ENCODE measurements at regions not wholly inside any gene's neighbourhood (a gene's known extent, or its start where the extent isn't known, plus 50 kb on each side); places are given as distances from the start of the nearest gene placed in this dataset.

GRCh38 chr9:89246840-89247239, 64.2 kb upstream of the CKS2 start:
- Histone ChIP-seq H3K36me3 (ENCODE audit: control insufficient read depth in 1 of 2, insufficient read depth in 2 of 2, low read depth in 1 of 2, low read length in 2 of 2) (no peaks in the 10 kb centered on the region), H3K14ac (ENCODE audit: low read length in 2 of 2) (no peak overlapping the region), H3K9ac (ENCODE audit: low read length) (no peak overlapping the region), H2AFZ (ENCODE audit: low read depth, low read length) (no peak overlapping the region), H3K79me1 (replicated peaks; ENCODE audit: low read length, poor library complexity, severe bottlenecking) (no peaks in the 10 kb centered on the region), H3K23ac (ENCODE audit: low read length in 2 of 2) (no peak overlapping the region), H2BK12ac (ENCODE audit: low read length in 2 of 2) (no peak overlapping the region), H3K4me1 (ENCODE audit: control insufficient read depth, insufficient read depth, low read depth, low read length) (no peaks in the 10 kb centered on the region), H3K27ac (ENCODE audit: low read length, poor library complexity, severe bottlenecking) (no peak overlapping the region), H4K91ac (ENCODE audit: low read length) (no peak overlapping the region), H3K4me2 (ENCODE audit: low read length, poor library complexity, severe bottlenecking) (no peak overlapping the region), H3K27me3 (ENCODE audit: control insufficient read depth in 1 of 2, insufficient read depth in 1 of 2, low read length in 2 of 2) (peaks cover 0 to 13% of the 10 kb centered on the region in 2 experiments), H3K18ac (ENCODE audit: low read depth in 1 of 2, low read length in 2 of 2) (no peak overlapping the region), H3K4me3 (ENCODE audit: insufficient read depth in 1 of 2, low read depth in 1 of 2, low read length in 2 of 2) (no peak overlapping the region), H2BK120ac (ENCODE audit: low read depth, low read length) (no peak overlapping the region), H2BK15ac (ENCODE audit: low read depth, poor library complexity, severe bottlenecking) (no peak overlapping the region), H2BK5ac (ENCODE audit: low read depth, low read length, poor library complexity, severe bottlenecking) (no peak overlapping the region), H3K4ac (ENCODE audit: low read depth in 1 of 2, low read length in 2 of 2) (no peak overlapping the region), H3K9me3 (ENCODE audit: control insufficient read depth, low read length) (peaks cover under 1% of the 10 kb centered on the region), H2AK5ac (ENCODE audit: low read length, severe bottlenecking) (no peak overlapping the region), H4K8ac (ENCODE audit: low read length) (no peak overlapping the region)
- no peak for DNase-seq
- WGBS, result 81% methylated on average over 4 of the region's 5 CpGs

GRCh38 chr9:89247431-89248353, 63.3 kb upstream of the CKS2 start:
- Histone ChIP-seq H3K79me1 (replicated peaks; ENCODE audit: low read length, poor library complexity, severe bottlenecking) (no peaks in the 10 kb centered on the region), H3K27ac (ENCODE audit: low read length, poor library complexity, severe bottlenecking) (no peak overlapping the region), H4K91ac (ENCODE audit: low read length) (no peak overlapping the region), H3K9me3 (ENCODE audit: control insufficient read depth, low read length) (peaks cover 8% of the 10 kb centered on the region), H4K8ac (ENCODE audit: low read length) (no peak overlapping the region), H2AFZ (ENCODE audit: low read depth, low read length) (no peak overlapping the region), H3K23ac (ENCODE audit: low read length in 2 of 2) (no peak overlapping the region), H3K18ac (ENCODE audit: low read depth in 1 of 2, low read length in 2 of 2) (no peak overlapping the region), H2BK5ac (ENCODE audit: low read depth, low read length, poor library complexity, severe bottlenecking) (no peak overlapping the region), H2BK15ac (ENCODE audit: low read depth, poor library complexity, severe bottlenecking) (no peak overlapping the region), H2BK12ac (ENCODE audit: low read length in 2 of 2) (no peak overlapping the region), H3K4ac (ENCODE audit: low read depth in 1 of 2, low read length in 2 of 2) (no peak overlapping the region), H2BK120ac (ENCODE audit: low read depth, low read length) (no peak overlapping the region), H3K27me3 (ENCODE audit: control insufficient read depth in 1 of 2, insufficient read depth in 1 of 2, low read length in 2 of 2) (peaks cover 0 to 13% of the 10 kb centered on the region in 2 experiments), H3K9ac (ENCODE audit: low read length) (no peak overlapping the region), H3K36me3 (ENCODE audit: control insufficient read depth in 1 of 2, insufficient read depth in 2 of 2, low read depth in 1 of 2, low read length in 2 of 2) (no peaks in the 10 kb centered on the region), H3K4me3 (ENCODE audit: insufficient read depth in 1 of 2, low read depth in 1 of 2, low read length in 2 of 2) (no peak overlapping the region), H3K14ac (ENCODE audit: low read length in 2 of 2) (no peak overlapping the region), H3K4me2 (ENCODE audit: low read length, poor library complexity, severe bottlenecking) (no peak overlapping the region), H3K4me1 (ENCODE audit: control insufficient read depth, insufficient read depth, low read depth, low read length) (no peaks in the 10 kb centered on the region), H2AK5ac (ENCODE audit: low read length, severe bottlenecking) (no peak overlapping the region)
- WGBS, result 48% methylated on average over 3 of the region's 4 CpGs
- peak; percentile 15 for DNase-seq

GRCh38 chr9:89249001-89249400, 62.0 kb upstream of the CKS2 start:
- DNase-seq, result no peak
- H2BK120ac ChIP-seq (ENCODE audit: low read depth, low read length), result no peak overlapping the region
- H3K4me3 ChIP-seq (ENCODE audit: insufficient read depth in 1 of 2, low read depth in 1 of 2, low read length in 2 of 2), result no peak overlapping the region
- no peaks in the 10 kb centered on the region for H3K36me3 ChIP-seq (ENCODE audit: control insufficient read depth in 1 of 2, insufficient read depth in 2 of 2, low read depth in 1 of 2, low read length in 2 of 2)
- H2BK12ac ChIP-seq (ENCODE audit: low read length in 2 of 2), result no peak overlapping the region
- H3K9me3 ChIP-seq (ENCODE audit: control insufficient read depth, low read length), result peaks cover 8% of the 10 kb centered on the region
- H3K4me2 ChIP-seq (ENCODE audit: low read length, poor library complexity, severe bottlenecking), result no peak overlapping the region
- no peak overlapping the region for H2AFZ ChIP-seq (ENCODE audit: low read depth, low read length)
- no peak overlapping the region for H3K4ac ChIP-seq (ENCODE audit: low read depth in 1 of 2, low read length in 2 of 2)
- no peak overlapping the region for H3K27ac ChIP-seq (ENCODE audit: low read length, poor library complexity, severe bottlenecking)
- H3K27me3 ChIP-seq (ENCODE audit: control insufficient read depth in 1 of 2, insufficient read depth in 1 of 2, low read length in 2 of 2), result peaks cover 0 to 7% of the 10 kb centered on the region in 2 experiments
- H3K23ac ChIP-seq (ENCODE audit: low read length in 2 of 2), result no peak overlapping the region
- no peaks in the 10 kb centered on the region for H3K79me1 ChIP-seq (replicated peaks; ENCODE audit: low read length, poor library complexity, severe bottlenecking)
- WGBS, result 99% methylated on average over 2 of the region's 3 CpGs
- H4K8ac ChIP-seq (ENCODE audit: low read length), result no peak overlapping the region
- H2BK15ac ChIP-seq (ENCODE audit: low read depth, poor library complexity, severe bottlenecking), result no peak overlapping the region
- peaks cover under 1% of the 10 kb centered on the region for H3K4me1 ChIP-seq (ENCODE audit: control insufficient read depth, insufficient read depth, low read depth, low read length)
- H3K18ac ChIP-seq (ENCODE audit: low read depth in 1 of 2, low read length in 2 of 2), result no peak overlapping the region
- H2BK5ac ChIP-seq (ENCODE audit: low read depth, low read length, poor library complexity, severe bottlenecking), result no peak overlapping the region
- H3K14ac ChIP-seq (ENCODE audit: low read length in 2 of 2), result no peak overlapping the region
- H2AK5ac ChIP-seq (ENCODE audit: low read length, severe bottlenecking), result no peak overlapping the region
- H3K9ac ChIP-seq (ENCODE audit: low read length), result no peak overlapping the region
- H4K91ac ChIP-seq (ENCODE audit: low read length), result no peak overlapping the region

- Histone ChIP-seq H3K27ac (ENCODE audit: low read length, poor library complexity, severe bottlenecking) (no peak overlapping the region), H3K4me3 (ENCODE audit: insufficient read depth in 1 of 2, low read depth in 1 of 2, low read length in 2 of 2) (no peak overlapping the region), H3K23ac (ENCODE audit: low read length in 2 of 2) (no peak overlapping the region), H3K36me3 (ENCODE audit: control insufficient read depth in 1 of 2, insufficient read depth in 2 of 2, low read depth in 1 of 2, low read length in 2 of 2) (peaks cover 0 to 4% of the 10 kb centered on the region in 2 experiments), H2AFZ (ENCODE audit: low read depth, low read length) (no peak overlapping the region), H2BK12ac (ENCODE audit: low read length in 2 of 2) (no peak overlapping the region), H2AK5ac (ENCODE audit: low read length, severe bottlenecking) (no peak overlapping the region), H3K4ac (ENCODE audit: low read depth in 1 of 2, low read length in 2 of 2) (no peak overlapping the region), H3K4me1 (ENCODE audit: control insufficient read depth, insufficient read depth, low read depth, low read length) (peaks cover 2% of the 10 kb centered on the region), H3K4me2 (ENCODE audit: low read length, poor library complexity, severe bottlenecking) (no peak overlapping the region), H3K9ac (ENCODE audit: low read length) (no peak overlapping the region), H3K14ac (ENCODE audit: low read length in 2 of 2) (no peak overlapping the region), H3K27me3 (ENCODE audit: control insufficient read depth in 1 of 2, insufficient read depth in 1 of 2, low read length in 2 of 2) (peaks cover 0 to 7% of the 10 kb centered on the region in 2 experiments), H2BK5ac (ENCODE audit: low read depth, low read length, poor library complexity, severe bottlenecking) (no peak overlapping the region), H4K91ac (ENCODE audit: low read length) (no peak overlapping the region), H3K9me3 (ENCODE audit: control insufficient read depth, low read length) (peaks cover 8% of the 10 kb centered on the region), H4K8ac (ENCODE audit: low read length) (no peak overlapping the region), H2BK15ac (ENCODE audit: low read depth, poor library complexity, severe bottlenecking) (no peak overlapping the region), H2BK120ac (ENCODE audit: low read depth, low read length) (no peak overlapping the region), H3K79me1 (replicated peaks; ENCODE audit: low read length, poor library complexity, severe bottlenecking) (no peaks in the 10 kb centered on the region), H3K18ac (ENCODE audit: low read depth in 1 of 2, low read length in 2 of 2) (no peak overlapping the region)
- WGBS, result 91% methylated on average over 6 of the region's 8 CpGs
- no peak for DNase-seq
Measured at GRCh38 chr9:89252651-89253267, 58.2 kb upstream of the CKS2 start.

Measured in mesenchymal stem cell (in vitro differentiated cells and primary cell).